ENCODE measurements at regions not wholly inside any gene's neighbourhood (a gene's known extent, or its start where the extent isn't known, plus 50 kb on each side); places are given as distances from the start of the nearest gene placed in this dataset.
"Not testable (repeated sequence)": the region's sequence is repeated elsewhere in the genome, so short reads cannot be mapped to it uniquely, and the experiment has no call there.

DNA sequence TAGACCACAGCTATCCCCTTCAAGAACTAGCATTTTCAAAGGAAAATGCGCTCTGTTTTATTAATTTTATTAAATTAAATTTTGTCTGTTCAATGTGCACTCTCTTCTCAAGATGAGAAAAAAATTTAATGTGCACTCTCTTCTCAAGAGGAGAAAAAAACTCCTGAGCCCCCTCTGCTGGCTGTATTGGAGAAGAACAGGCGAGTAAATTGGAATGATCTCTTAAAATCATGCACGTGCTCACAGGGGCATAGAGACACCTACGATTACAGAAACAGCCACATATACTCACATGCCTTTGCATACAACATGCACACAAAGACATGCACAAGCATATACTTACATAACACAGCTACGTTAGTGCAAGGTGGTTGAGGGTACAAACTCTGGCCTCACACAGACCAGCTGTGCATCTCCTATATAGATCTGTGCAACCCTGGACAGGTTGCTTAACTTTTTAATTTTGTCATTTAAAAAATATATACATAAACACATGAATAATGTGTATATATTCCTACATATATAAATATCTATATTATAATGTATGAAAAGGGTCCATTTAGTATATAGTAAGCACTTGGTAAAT lies 176.2 kb upstream of the CXorf66 start:
- Histone ChIP-seq H3K36me3 (ENCODE audit: insufficient read depth, low read length, poor library complexity, severe bottlenecking) (no peaks in the 10 kb centered on the region), H3K27ac (ENCODE audit: low read depth, low read length, poor library complexity, severe bottlenecking) (no peak overlapping the region), H3K9me3 (ENCODE audit: low read depth, low read length, poor library complexity, severe bottlenecking) (no peaks in the 10 kb centered on the region), H3K4me3 (ENCODE audit: low read depth, low read length, poor library complexity, severe bottlenecking) (no peak overlapping the region), H3K27me3 (replicated peaks; ENCODE audit: insufficient read depth, low read depth, low read length, poor library complexity) (no peaks in the 10 kb centered on the region), H3K4me1 (ENCODE audit: insufficient read depth, low read length, poor library complexity, severe bottlenecking) (no peaks in the 10 kb centered on the region)
- ChIA-PET CTCF (interaction anchor here (1.7 to 1.8 kb wide), 2 partner anchors 84 to 107 kb away, joined by 8 to 9 read pairs; no protein-coding TSS in a partner anchor), POLR2A (ENCODE audit: low non-redundant PET) (no interaction called here)
- TF ChIP-seq, protein P1, sequence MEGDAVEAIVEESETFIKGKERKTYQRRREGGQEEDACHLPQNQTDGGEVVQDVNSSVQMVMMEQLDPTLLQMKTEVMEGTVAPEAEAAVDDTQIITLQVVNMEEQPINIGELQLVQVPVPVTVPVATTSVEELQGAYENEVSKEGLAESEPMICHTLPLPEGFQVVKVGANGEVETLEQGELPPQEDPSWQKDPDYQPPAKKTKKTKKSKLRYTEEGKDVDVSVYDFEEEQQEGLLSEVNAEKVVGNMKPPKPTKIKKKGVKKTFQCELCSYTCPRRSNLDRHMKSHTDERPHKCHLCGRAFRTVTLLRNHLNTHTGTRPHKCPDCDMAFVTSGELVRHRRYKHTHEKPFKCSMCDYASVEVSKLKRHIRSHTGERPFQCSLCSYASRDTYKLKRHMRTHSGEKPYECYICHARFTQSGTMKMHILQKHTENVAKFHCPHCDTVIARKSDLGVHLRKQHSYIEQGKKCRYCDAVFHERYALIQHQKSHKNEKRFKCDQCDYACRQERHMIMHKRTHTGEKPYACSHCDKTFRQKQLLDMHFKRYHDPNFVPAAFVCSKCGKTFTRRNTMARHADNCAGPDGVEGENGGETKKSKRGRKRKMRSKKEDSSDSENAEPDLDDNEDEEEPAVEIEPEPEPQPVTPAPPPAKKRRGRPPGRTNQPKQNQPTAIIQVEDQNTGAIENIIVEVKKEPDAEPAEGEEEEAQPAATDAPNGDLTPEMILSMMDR (conservative IDR thresholded peaks at IDR 0.05; ENCODE audit: low read depth, low read length) = peak; percentile 78
- no peak for TF ChIP-seq EZH2 (IDR thresholded peaks at IDR 0.05; ENCODE audit: borderline replicate concordance, low read depth, low read length, poor library complexity, severe bottlenecking)
- DNase-seq (ENCODE audit: low spot score) = peak; percentile 71
- intact Hi-C loops (cut with micrococcal nuclease; ENCODE audit: unreplicated experiment) = loop anchor here (1.0 kb wide), 1 partner anchor 84 kb away; no protein-coding TSS in a partner anchor
- no TSS peak for BruUV-seq (replicated peaks)

DNA sequence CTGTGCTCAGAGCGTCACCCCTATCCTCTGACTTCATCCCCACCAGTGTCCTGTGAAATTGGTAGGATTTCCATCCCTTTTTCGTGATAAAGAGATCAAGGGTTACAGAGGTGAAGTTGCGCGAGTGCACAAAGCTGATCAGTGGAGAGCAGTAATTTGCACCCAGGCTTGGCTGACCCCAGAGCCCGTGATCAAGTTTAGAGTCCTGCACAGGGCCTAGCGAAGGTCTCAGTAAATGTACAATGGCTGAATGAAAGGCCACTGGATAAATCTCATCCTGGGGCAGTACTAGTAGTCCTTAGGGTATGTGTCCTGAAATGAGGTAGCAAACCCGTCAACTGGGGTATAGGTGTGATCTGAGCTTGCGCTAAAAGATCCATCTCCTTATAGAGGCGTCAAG lies 173.2 kb upstream of the CXorf66 start:
- H3K27ac ChIP-seq (ENCODE audit: low read depth, low read length, poor library complexity, severe bottlenecking); POLR2A ChIA-PET (ENCODE audit: low non-redundant PET); H3K4me1 ChIP-seq (ENCODE audit: insufficient read depth, low read length, poor library complexity, severe bottlenecking); DNase-seq (ENCODE audit: low spot score); CTCF ChIA-PET; H3K27me3 ChIP-seq (replicated peaks; ENCODE audit: insufficient read depth, low read depth, low read length, poor library complexity); BruUV-seq (replicated peaks); H3K36me3 ChIP-seq (ENCODE audit: insufficient read depth, low read length, poor library complexity, severe bottlenecking); H3K4me3 ChIP-seq (ENCODE audit: low read depth, low read length, poor library complexity, severe bottlenecking); H3K9me3 ChIP-seq (ENCODE audit: low read depth, low read length, poor library complexity, severe bottlenecking): not testable (repeated sequence)
- intact Hi-C loops (cut with micrococcal nuclease; ENCODE audit: unreplicated experiment) = loop anchor here (1.0 kb wide), 1 partner anchor 62 kb away; no protein-coding TSS in a partner anchor

DNA sequence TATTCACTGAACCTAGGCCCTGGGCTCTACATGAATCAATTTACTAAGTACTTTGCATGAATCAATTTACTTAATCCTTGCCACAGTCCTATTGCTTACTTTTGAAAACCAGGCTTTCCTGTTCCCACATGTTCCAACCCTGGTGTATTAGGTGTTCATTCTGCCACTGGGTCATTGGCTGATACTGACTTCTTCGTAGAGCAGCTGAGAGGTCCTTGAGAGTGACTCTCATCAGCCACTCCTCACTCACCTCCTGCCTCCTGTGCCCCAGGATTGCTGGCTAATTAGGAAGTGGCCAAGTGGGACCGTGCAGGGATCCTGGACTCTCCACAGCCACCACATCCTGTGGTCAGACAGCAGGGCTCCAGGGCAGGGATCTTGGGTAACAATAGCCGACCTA lies 172.7 kb upstream of the CXorf66 start:
- H3K27ac ChIP-seq (ENCODE audit: low read depth, low read length, poor library complexity, severe bottlenecking); CTCF ChIA-PET; H3K4me1 ChIP-seq (ENCODE audit: insufficient read depth, low read length, poor library complexity, severe bottlenecking); H3K9me3 ChIP-seq (ENCODE audit: low read depth, low read length, poor library complexity, severe bottlenecking); H3K27me3 ChIP-seq (replicated peaks; ENCODE audit: insufficient read depth, low read depth, low read length, poor library complexity); H3K36me3 ChIP-seq (ENCODE audit: insufficient read depth, low read length, poor library complexity, severe bottlenecking); DNase-seq (ENCODE audit: low spot score); BruUV-seq (replicated peaks); POLR2A ChIA-PET (ENCODE audit: low non-redundant PET); H3K4me3 ChIP-seq (ENCODE audit: low read depth, low read length, poor library complexity, severe bottlenecking): not testable (repeated sequence)
- intact Hi-C loops (cut with micrococcal nuclease; ENCODE audit: unreplicated experiment) = loop anchor here (1.0 kb wide), 1 partner anchor 62 kb away; no protein-coding TSS in a partner anchor

DNA sequence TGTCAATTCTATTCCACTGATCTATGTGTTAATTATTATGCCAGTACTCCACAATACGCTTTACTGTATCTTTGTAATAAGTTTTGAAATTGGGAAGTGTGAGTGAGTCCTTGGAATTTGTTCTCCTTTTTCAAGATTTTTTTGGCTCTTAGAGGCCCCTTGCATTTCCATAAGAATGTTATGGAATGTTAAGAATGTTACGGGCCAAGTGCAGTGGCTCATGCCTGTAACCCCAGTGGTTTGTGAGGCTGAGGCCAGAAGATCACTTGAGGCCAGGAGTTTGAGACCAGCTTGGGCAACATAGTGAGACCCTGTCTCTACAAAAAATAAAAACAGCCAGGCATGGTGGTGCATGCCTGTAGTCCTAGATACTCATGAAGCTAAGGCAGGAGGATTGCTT lies 167.6 kb upstream of the CXorf66 start:
- ChIA-PET CTCF (no interaction called here), POLR2A (ENCODE audit: low non-redundant PET) (no interaction called here)
- intact Hi-C loops (cut with micrococcal nuclease; ENCODE audit: unreplicated experiment) = no loop called here
- TF ChIP-seq, protein P1 (conservative IDR thresholded peaks at IDR 0.05; ENCODE audit: low read depth, low read length) = no peak
- no peak for TF ChIP-seq EZH2 (IDR thresholded peaks at IDR 0.05; ENCODE audit: borderline replicate concordance, low read depth, low read length, poor library complexity, severe bottlenecking)
- Histone ChIP-seq H3K4me1 (ENCODE audit: insufficient read depth, low read length, poor library complexity, severe bottlenecking) (no peaks in the 10 kb centered on the region), H3K4me3 (ENCODE audit: low read depth, low read length, poor library complexity, severe bottlenecking) (no peak overlapping the region), H3K9me3 (ENCODE audit: low read depth, low read length, poor library complexity, severe bottlenecking) (no peaks in the 10 kb centered on the region), H3K27ac (ENCODE audit: low read depth, low read length, poor library complexity, severe bottlenecking) (no peak overlapping the region), H3K36me3 (ENCODE audit: insufficient read depth, low read length, poor library complexity, severe bottlenecking) (no peaks in the 10 kb centered on the region), H3K27me3 (replicated peaks; ENCODE audit: insufficient read depth, low read depth, low read length, poor library complexity) (no peaks in the 10 kb centered on the region)
- DNase-seq (ENCODE audit: low spot score) = no peak
- no TSS peak for BruUV-seq (replicated peaks)
